COR-L47 (cell line): ENCODE measurements at regions not wholly inside any gene's neighbourhood (a gene's known extent, or its start where the extent isn't known, plus 50 kb on each side); places are given as distances from the start of the nearest gene placed in this dataset.
"Not testable (repeated sequence)": the region's sequence is repeated elsewhere in the genome, so short reads cannot be mapped to it uniquely, and the experiment has no call there.

ENCODE experiments used
- DNase-seq: peaks from one replicate; lab custom pipeline; 2025; lab: John Stamatoyannopoulos, UW

- no peak for DNase-seq
These were observed 214.1 kb downstream of the BLID start for GRCh38 chr11:121901886-121902285.

- not testable (repeated sequence) for DNase-seq
These were observed 214.6 kb downstream of the BLID start for GRCh38 chr11:121901417-121901816.

- no peak for DNase-seq
These were observed 216.5 kb downstream of the BLID start for GRCh38 chr11:121899520-121899919.

GRCh38 chr11:121898903-121899302 is 217.1 kb downstream of the BLID start:
- no peak for DNase-seq

- no peak for DNase-seq
These were observed 220.1 kb downstream of the BLID start for GRCh38 chr11:121895919-121896318.

GRCh38 chr11:121894581-121894980 is 221.4 kb downstream of the BLID start:
- DNase-seq: no peak

- no peak for DNase-seq
These were observed 223.2 kb downstream of the BLID start for GRCh38 chr11:121892863-121893262.

- no peak for DNase-seq
These were observed 223.8 kb downstream of the BLID start for GRCh38 chr11:121892131-121892681.

GRCh38 chr11:121890946-121891515 is 225.0 kb downstream of the BLID start:
- DNase-seq: no peak

- DNase-seq: no peak
These were observed 225.6 kb downstream of the BLID start for GRCh38 chr11:121890377-121890776.

- no peak for DNase-seq
These were observed 226.1 kb downstream of the BLID start for GRCh38 chr11:121889931-121890330.

- no peak for DNase-seq
These were observed 226.8 kb downstream of the BLID start for GRCh38 chr11:121889186-121889585.

- no peak for DNase-seq
These were observed 227.9 kb downstream of the BLID start for GRCh38 chr11:121887976-121888557.

- no peak for DNase-seq
These were observed 228.4 kb downstream of the BLID start for GRCh38 chr11:121887569-121887968.

- DNase-seq: no peak
These were observed 229.0 kb downstream of the BLID start for GRCh38 chr11:121886996-121887395.

- DNase-seq: no peak
These were observed 229.8 kb downstream of the BLID start for GRCh38 chr11:121886005-121886734.

- DNase-seq: no peak
These were observed 231.4 kb downstream of the BLID start for GRCh38 chr11:121884626-121885025.

- no peak for DNase-seq
These were observed 234.2 kb downstream of the BLID start for GRCh38 chr11:121881806-121882205.

GRCh38 chr11:121877152-121877551 is 238.9 kb downstream of the BLID start:
- DNase-seq: no peak

- DNase-seq: no peak
These were observed 242.2 kb downstream of the BLID start for GRCh38 chr11:121873766-121874165.

GRCh38 chr11:121872356-121872755 is 243.7 kb downstream of the BLID start:
- no peak for DNase-seq

GRCh38 chr11:121870206-121871045 is 245.6 kb downstream of the BLID start:
- no peak for DNase-seq
